AG09309 (cell line): ENCODE measurements at regions not wholly inside any gene's neighbourhood (a gene's known extent, or its start where the extent isn't known, plus 50 kb on each side); places are given as distances from the start of the nearest gene placed in this dataset.
"Not testable (repeated sequence)": the region's sequence is repeated elsewhere in the genome, so short reads cannot be mapped to it uniquely, and the experiment has no call there.

Source experiments
- DNase-seq: peaks from one replicate; pipeline ENCODE4 v3.0.0-alpha.2; 2010; ENCODE audit warnings: low read depth
- H3K4me3 ChIP-seq: 2 replicates; pipeline ENCODE4 v1.5.1; 2011; ENCODE audit warnings: mild to moderate bottlenecking, low read depth, low read length, moderate library complexity; ENCODE audit not compliant: control insufficient read depth
- TF ChIP-seq, protein P1 (sequence below): IDR thresholded peaks from 2 replicates; pipeline ENCODE4 v1.5.1; 2011; ENCODE audit warnings: mild to moderate bottlenecking, low read depth, low read length, inconsistent platforms; ENCODE audit not compliant: insufficient read depth, control insufficient read depth; ENCODE audit errors: missing control alignments

GRCh38 chr13:81388400-81388799, 1047.5 kb upstream of the SPRY2 start:
- H3K4me3 ChIP-seq, result no peak overlapping the region
- no peak for DNase-seq
- TF ChIP-seq, protein P1, sequence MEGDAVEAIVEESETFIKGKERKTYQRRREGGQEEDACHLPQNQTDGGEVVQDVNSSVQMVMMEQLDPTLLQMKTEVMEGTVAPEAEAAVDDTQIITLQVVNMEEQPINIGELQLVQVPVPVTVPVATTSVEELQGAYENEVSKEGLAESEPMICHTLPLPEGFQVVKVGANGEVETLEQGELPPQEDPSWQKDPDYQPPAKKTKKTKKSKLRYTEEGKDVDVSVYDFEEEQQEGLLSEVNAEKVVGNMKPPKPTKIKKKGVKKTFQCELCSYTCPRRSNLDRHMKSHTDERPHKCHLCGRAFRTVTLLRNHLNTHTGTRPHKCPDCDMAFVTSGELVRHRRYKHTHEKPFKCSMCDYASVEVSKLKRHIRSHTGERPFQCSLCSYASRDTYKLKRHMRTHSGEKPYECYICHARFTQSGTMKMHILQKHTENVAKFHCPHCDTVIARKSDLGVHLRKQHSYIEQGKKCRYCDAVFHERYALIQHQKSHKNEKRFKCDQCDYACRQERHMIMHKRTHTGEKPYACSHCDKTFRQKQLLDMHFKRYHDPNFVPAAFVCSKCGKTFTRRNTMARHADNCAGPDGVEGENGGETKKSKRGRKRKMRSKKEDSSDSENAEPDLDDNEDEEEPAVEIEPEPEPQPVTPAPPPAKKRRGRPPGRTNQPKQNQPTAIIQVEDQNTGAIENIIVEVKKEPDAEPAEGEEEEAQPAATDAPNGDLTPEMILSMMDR, result no peak

- DNase-seq, result no peak
- TF ChIP-seq, protein P1, result no peak
- no peak overlapping the region for H3K4me3 ChIP-seq
Measured at GRCh38 chr13:81383444-81383843, 1042.5 kb upstream of the SPRY2 start.

GRCh38 chr13:81382246-81382645, 1041.3 kb upstream of the SPRY2 start:
- no peak for DNase-seq

DNA sequence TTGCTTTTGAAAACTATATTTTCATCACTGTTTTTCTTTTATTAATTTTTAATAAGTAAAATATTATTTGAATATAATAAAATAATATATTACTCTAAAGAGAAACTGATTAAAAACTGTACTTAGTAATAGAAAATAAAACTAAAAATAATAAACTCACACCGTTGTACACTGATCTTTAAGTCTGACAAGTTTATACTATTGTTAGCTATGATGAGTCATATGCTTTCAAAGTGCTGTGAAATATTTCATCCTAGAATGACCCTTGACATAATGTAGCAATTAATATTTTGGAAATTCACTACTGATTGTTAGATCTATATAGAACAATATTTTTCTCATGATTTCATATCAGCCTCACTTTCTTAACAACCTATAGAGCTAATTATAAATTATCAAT, 1040.6 kb upstream of the SPRY2 start:
- DNase-seq, result no peak
- no peak overlapping the region for H3K4me3 ChIP-seq
- TF ChIP-seq, protein P1, result no peak

More at GRCh38 chr13:81382246-81382645, 1041.3 kb upstream of the SPRY2 start:
- TF ChIP-seq, protein P1, result no peak
- H3K4me3 ChIP-seq, result no peak overlapping the region

- TF ChIP-seq, protein P1, result no peak
- DNase-seq, result no peak
- no peak overlapping the region for H3K4me3 ChIP-seq
Measured at GRCh38 chr13:81379183-81379582, 1038.3 kb upstream of the SPRY2 start.

- no peak overlapping the region for H3K4me3 ChIP-seq
- DNase-seq, result no peak
- TF ChIP-seq, protein P1, result no peak
Measured at GRCh38 chr13:81377921-81378320, 1037.0 kb upstream of the SPRY2 start.

- no peak overlapping the region for H3K4me3 ChIP-seq
- no peak for DNase-seq
- TF ChIP-seq, protein P1, result no peak
Measured at GRCh38 chr13:81375709-81376108, 1034.8 kb upstream of the SPRY2 start.

DNA sequence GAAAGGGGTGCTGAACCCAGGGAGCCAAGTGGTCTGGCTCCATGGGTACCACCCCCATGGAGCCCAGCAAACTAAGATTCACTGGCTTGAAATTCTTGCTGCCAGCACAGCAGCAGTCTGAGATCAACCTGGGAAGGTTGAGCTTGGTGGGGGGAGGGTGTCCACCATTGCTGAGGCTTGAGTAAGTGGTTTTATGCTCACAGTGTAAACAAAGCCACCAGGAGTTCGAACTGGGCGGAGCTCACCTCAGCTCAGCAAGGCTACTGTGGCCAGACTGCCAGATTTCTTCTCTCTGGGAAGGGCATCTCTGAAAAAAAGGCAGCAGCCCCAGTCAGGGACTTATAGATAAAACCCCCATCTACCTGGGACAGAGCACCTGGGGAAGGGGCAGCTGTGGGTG, 1021.8 kb upstream of the SPRY2 start:
- not testable (repeated sequence) for H3K4me3 ChIP-seq, DNase-seq
